Activated CD4-positive, alpha-beta T cell treated with anti-CD3 and anti-CD28 coated beads, Interleukin-2, amount 10 ng/mL, durations not matched to agents 24 days and 14 days (primary cell): ENCODE measurements at regions not wholly inside any gene's neighbourhood (a gene's known extent, or its start where the extent isn't known, plus 50 kb on each side); places are given as distances from the start of the nearest gene placed in this dataset.

ENCODE experiments used
- DNase-seq: peaks from one replicate; pipeline ENCODE4 v3.0.0; 2022
- H3K27ac Mint-ChIP-seq: one replicate; pipeline ENCODE4 v1.8.0; 2022; ENCODE audit warnings: mild to moderate bottlenecking, mixed read lengths
- H3K27me3 Mint-ChIP-seq: one replicate; pipeline ENCODE4 v1.8.0; 2022; ENCODE audit warnings: mixed read lengths
- H3K36me3 Mint-ChIP-seq: one replicate; pipeline ENCODE4 v1.8.0; 2022; ENCODE audit warnings: low read depth, mild to moderate bottlenecking, mixed read lengths
- H3K4me1 Mint-ChIP-seq: one replicate; pipeline ENCODE4 v1.8.0; 2021; ENCODE audit warnings: mixed read lengths
- H3K4me3 Mint-ChIP-seq: one replicate; pipeline ENCODE4 v1.8.0; 2022; ENCODE audit warnings: mild to moderate bottlenecking, moderate library complexity, mixed read lengths
- H3K9me3 Mint-ChIP-seq: one replicate; pipeline ENCODE4 v1.8.0; 2021; ENCODE audit warnings: mixed read lengths
- intact Hi-C: fragments of 100-400 bp; cut with micrococcal nuclease; formaldehyde crosslinking; loops from one replicate; pipeline ENCODE4 v1.15.1; 2023

DNA sequence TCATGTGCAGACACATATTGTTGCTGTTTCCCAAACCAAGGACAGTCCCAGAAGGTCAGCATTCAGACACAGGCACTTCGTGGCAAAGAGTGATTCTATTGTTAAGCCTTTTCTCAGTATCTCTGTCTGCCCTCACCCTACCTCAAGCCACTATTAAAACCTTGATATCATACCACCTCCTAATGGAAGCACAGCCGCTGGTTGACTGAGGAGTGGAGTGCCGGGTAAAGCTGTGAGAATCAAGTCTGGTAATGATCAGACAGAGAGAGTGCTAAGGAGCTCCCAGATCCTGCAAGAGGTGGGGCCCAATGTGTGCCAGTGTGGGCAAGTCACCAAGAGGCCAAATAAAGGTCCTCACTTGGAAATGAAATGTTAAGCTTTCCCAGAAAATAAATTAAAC, 819.5 kb downstream of the BCL11A start:
- Mint-ChIP-seq H3K9me3 (no peaks in the 10 kb centered on the region), H3K4me3 (no peak overlapping the region), H3K27me3 (no peaks in the 10 kb centered on the region), H3K27ac (no peak overlapping the region), H3K36me3 (no peaks in the 10 kb centered on the region), H3K4me1 (no peaks in the 10 kb centered on the region)
- DNase-seq, result no peak
- intact Hi-C loops, result no loop called here

DNA sequence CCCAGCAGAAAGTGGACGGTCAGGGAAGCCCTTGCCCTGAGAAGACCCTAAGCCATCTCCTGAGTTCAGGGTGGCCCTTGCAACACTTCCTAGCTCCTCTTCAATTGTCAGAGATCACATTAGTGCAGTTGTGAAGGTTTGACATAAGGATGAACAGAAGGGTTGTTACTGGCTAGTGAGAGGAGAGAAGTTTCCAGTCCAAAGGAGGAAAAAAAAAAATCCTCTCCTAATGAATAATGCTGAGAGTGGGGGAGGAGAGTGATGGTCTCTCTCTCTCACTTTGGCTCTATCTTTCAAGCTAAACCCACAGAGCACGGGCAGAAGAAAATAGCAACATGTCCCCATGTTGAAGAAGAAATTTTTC, 819.9 kb downstream of the BCL11A start:
- H3K27ac Mint-ChIP-seq, result no peak overlapping the region
- H3K4me1 Mint-ChIP-seq, result no peaks in the 10 kb centered on the region
- no peaks in the 10 kb centered on the region for H3K9me3 Mint-ChIP-seq
- no peak overlapping the region for H3K4me3 Mint-ChIP-seq
- H3K36me3 Mint-ChIP-seq, result no peaks in the 10 kb centered on the region
- no peaks in the 10 kb centered on the region for H3K27me3 Mint-ChIP-seq
- intact Hi-C loops, result no loop called here
- DNase-seq, result no peak

DNA sequence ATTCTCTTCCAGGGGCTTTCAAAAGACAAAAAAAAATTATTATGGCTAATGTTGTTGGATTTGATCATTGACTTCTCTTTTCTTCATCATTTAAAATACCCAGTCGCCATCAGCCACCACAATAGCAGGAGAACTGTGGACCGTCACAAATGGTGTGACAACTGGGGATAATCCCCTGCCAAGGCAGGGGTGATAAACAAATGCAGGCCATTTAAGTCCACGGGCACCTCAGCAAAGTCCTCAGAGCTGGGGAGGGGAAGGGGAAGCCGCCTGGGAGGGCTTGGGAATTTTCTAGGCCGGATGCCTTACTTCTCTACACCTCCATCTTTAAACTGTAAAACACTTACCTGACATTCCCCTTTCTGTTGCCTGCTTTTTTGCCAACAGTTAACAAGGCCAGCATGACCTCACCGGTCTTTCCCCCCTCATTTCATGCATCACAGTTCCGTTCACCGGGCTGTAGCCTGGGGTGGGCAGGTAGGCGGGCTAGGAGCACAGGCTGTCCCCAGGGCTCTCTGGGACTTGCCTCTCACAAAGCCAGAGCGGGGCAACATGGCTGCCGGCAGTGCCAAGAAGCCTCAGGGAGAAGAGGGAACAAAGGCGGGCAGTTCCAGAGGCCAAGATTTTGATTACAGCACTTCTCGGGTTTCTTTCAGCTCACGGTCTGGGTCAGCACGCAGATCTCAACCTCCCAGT, 820.4 kb downstream of the BCL11A start:
- intact Hi-C loops, result no loop called here
- Mint-ChIP-seq H3K36me3 (no peaks in the 10 kb centered on the region), H3K4me1 (no peaks in the 10 kb centered on the region), H3K4me3 (no peak overlapping the region), H3K27ac (no peak overlapping the region), H3K9me3 (no peaks in the 10 kb centered on the region), H3K27me3 (no peaks in the 10 kb centered on the region)
- DNase-seq, result no peak

DNA sequence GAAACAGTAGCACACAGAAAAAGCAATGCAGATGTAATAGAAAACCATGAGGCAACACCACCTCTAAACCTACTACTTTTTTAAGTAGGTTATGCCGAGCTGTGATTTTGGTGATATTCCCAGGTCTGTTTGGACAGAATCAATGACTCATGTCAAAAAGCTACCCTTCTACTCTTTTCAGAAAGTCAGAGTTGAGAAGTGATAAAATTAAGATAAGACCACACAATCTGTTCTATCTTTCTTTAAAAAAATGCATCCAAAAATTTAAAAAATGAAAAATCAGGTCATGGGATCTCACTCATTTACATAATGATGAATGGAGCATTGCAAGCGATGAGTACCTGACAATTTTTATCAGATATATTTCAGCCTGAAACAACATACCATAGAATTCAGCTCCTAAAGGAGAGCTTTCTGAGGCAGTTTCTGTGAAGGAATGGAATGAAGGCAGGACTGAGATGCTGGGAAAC, 826.3 kb downstream of the BCL11A start:
- Mint-ChIP-seq H3K27ac (no peak overlapping the region), H3K27me3 (no peaks in the 10 kb centered on the region), H3K36me3 (no peaks in the 10 kb centered on the region), H3K4me1 (no peaks in the 10 kb centered on the region), H3K4me3 (no peak overlapping the region), H3K9me3 (no peaks in the 10 kb centered on the region)
- DNase-seq, result no peak
- intact Hi-C loops, result no loop called here

DNA sequence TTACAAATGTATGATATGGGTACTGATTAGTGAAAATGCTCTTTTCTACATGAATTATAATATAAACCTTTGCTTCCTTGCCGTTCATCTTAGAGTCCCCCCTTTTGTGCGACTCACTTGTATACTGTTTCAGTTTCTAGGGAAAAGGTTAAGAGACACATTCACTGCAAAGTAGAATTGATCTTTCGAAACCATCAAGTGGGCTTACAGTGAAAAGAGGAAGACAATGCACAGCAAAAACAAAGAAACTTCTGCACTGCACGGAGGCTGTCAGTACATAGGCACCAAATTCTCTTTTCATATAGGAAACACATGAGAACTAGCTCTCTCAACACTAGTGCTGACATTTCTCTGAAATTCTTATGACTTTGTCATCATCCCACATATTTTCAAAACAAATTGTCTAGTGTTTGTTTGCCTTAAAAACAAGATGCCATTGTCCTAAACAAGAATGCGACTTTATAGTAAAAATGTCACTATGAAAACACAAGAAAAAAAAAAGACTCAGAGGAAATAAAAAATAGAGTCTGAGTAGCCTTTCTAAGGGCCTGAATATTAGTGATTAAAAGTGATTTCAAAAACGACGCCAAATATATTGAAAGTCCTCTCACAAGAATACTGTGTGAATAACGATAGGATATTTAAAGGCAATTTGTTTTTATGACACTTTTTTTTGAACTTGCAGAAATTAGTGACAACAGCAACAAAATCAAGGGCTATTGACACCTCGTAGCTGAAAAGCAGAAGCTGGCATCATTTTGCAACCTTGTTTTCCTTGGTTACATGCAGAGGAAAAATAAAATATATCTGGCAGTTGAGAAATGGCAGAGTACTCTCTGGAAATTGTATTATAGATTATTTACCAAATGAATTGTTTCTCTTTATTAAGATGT, 827.0 kb downstream of the BCL11A start:
- H3K36me3 Mint-ChIP-seq, result no peaks in the 10 kb centered on the region
- no peak overlapping the region for H3K27ac Mint-ChIP-seq
- H3K4me3 Mint-ChIP-seq, result no peak overlapping the region
- no peaks in the 10 kb centered on the region for H3K9me3 Mint-ChIP-seq
- H3K4me1 Mint-ChIP-seq, result no peaks in the 10 kb centered on the region
- H3K27me3 Mint-ChIP-seq, result no peaks in the 10 kb centered on the region
- intact Hi-C loops, result no loop called here
- no peak for DNase-seq

DNA sequence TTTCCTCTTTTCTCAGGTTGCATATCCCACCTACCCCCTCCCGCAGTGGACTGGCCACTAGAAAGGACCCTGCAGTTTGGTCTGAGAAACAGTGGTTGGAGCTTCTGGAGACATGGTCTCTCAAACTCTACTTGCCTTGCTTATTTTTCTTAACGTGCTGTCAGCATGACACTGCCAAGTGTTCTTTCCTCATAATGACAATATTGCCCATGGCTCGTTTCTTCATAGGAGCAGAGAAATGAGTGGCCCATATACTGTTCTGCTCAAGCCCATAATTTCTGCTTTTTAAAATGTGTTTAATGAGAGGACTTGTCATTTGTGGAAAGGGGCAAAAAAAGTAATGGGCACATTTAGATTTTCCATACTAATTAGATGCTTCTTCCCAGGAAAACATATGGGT, 828.7 kb downstream of the BCL11A start:
- H3K4me1 Mint-ChIP-seq, result no peaks in the 10 kb centered on the region
- no peaks in the 10 kb centered on the region for H3K27me3 Mint-ChIP-seq
- H3K36me3 Mint-ChIP-seq, result no peaks in the 10 kb centered on the region
- intact Hi-C loops, result no loop called here
- H3K9me3 Mint-ChIP-seq, result no peaks in the 10 kb centered on the region
- H3K27ac Mint-ChIP-seq, result no peak overlapping the region
- H3K4me3 Mint-ChIP-seq, result no peak overlapping the region
- no peak for DNase-seq

DNA sequence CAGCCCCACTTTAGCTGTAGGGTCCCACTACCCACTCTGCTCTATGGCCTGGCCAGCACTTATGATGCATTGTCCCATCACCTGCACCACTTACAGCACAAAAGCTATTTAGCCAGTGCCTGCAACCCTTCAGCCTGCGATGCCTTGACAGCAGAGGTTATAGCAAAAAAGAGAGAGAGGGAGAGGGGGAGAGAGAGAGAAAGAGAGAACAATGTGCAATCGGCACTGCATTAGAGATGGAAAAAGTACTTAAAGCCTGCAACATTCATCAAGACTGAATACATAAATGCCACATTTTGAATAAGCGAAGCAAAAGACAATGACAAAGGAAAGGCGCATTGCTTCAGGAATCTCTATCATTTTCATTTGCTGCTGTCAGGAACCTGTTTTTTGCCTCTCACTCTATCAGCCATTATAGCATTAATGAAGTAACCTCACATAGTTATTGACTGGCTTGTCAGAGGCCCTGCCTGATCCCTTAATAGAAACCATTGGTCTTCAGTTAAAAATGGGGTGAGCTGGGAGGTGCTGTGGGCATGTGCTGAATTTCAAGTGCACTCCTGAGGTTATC, 833.1 kb downstream of the BCL11A start:
- no peaks in the 10 kb centered on the region for H3K9me3 Mint-ChIP-seq

DNA sequence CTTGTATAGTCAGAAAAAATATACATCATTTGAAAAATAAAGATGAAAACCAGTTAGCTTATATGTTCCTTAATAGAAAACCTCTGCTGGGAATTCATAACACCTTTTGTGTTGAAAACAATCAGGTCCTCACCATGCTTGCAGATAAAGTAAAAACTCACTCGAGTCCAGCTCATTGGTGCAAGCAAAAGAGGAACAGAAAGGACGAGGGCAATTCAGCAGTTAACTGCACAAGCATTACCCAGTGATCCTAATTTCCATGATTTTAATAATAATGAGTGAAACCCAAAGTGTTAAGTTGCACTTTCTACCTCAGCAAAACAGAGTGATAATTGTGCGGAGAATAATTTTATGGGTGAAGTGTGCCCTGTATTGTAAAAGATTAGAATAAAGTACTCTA, 839.9 kb downstream of the BCL11A start:
- no peaks in the 10 kb centered on the region for H3K9me3 Mint-ChIP-seq
- intact Hi-C loops, result no loop called here
- no peaks in the 10 kb centered on the region for H3K4me1 Mint-ChIP-seq
- DNase-seq, result no peak
- no peaks in the 10 kb centered on the region for H3K27me3 Mint-ChIP-seq
- H3K27ac Mint-ChIP-seq, result no peak overlapping the region
- no peaks in the 10 kb centered on the region for H3K36me3 Mint-ChIP-seq
- H3K4me3 Mint-ChIP-seq, result no peak overlapping the region

More for the DNA sequence above, 833.1 kb downstream of the BCL11A start:
- no peaks in the 10 kb centered on the region for H3K27me3 Mint-ChIP-seq
- H3K4me3 Mint-ChIP-seq, result no peak overlapping the region
- H3K36me3 Mint-ChIP-seq, result no peaks in the 10 kb centered on the region
- no peak for DNase-seq
- H3K27ac Mint-ChIP-seq, result no peak overlapping the region
- H3K4me1 Mint-ChIP-seq, result no peaks in the 10 kb centered on the region
- intact Hi-C loops, result no loop called here

DNA sequence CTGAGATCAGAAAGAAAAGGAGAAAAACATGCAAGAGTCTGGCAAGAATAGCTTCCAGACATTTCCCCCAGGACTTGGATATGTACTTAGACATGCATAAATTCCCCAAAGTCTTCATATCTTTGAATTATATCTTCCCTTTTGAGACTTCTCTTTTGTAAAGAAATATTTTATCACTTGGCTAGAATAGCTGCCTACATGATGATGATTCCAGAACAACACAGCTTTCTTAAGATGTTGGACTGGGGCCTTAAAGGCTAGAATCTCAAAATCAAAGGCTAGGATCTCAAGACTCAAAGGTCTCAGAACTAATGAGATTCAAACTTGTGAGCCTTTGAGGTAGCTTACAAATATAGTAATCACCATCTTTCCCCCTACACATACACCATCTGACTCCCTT, 842.3 kb downstream of the BCL11A start:
- Mint-ChIP-seq H3K27me3 (no peaks in the 10 kb centered on the region), H3K4me3 (no peak overlapping the region), H3K9me3 (no peaks in the 10 kb centered on the region), H3K4me1 (no peaks in the 10 kb centered on the region), H3K36me3 (no peaks in the 10 kb centered on the region), H3K27ac (no peak overlapping the region)
- intact Hi-C loops, result no loop called here
- DNase-seq, result no peak

DNA sequence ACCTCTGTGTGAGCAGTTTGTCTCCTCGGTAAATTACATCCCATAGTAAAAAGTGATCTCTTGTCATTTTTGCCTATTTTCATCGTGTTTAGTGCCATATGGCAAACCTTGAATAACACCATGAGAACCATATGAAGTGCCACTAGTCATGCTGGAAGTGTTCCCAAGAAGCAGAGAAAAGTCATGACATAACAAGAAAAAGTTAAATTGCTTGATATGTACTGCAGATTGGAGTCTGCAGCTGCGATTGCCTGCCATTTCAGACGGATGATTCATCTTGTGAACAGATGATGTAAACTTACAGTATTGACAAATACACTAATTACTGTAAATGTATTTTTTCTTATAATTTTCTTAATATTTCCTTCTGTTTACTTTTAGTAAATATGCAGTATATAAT, 846.7 kb downstream of the BCL11A start:
- H3K36me3 Mint-ChIP-seq, result no peaks in the 10 kb centered on the region
- H3K4me3 Mint-ChIP-seq, result no peak overlapping the region
- no peaks in the 10 kb centered on the region for H3K27me3 Mint-ChIP-seq
- no peak overlapping the region for H3K27ac Mint-ChIP-seq
- no peaks in the 10 kb centered on the region for H3K4me1 Mint-ChIP-seq
- no peaks in the 10 kb centered on the region for H3K9me3 Mint-ChIP-seq
- intact Hi-C loops, result no loop called here
- DNase-seq, result no peak

DNA sequence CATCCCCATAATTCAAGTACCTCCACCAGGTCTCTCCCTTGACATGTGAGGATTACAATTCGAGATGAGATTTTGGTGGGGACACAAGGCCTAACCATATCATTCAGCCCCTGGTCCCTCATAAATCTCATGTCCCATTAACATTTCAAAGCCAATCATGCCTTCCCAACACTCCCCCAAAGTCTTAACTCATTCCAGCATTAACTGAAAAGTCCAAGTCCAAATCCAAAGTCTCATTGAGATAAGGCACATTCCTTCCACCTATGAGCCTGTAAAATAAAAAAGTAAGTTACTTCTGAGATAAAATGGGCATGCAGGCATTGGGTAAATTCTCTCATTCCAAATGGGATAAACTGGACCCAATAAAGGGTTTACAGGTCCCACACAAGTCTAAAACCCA, 849.7 kb downstream of the BCL11A start:
- no peak overlapping the region for H3K4me3 Mint-ChIP-seq
- no peaks in the 10 kb centered on the region for H3K27me3 Mint-ChIP-seq
- intact Hi-C loops, result no loop called here
- no peaks in the 10 kb centered on the region for H3K4me1 Mint-ChIP-seq
- H3K36me3 Mint-ChIP-seq, result no peaks in the 10 kb centered on the region
- H3K9me3 Mint-ChIP-seq, result no peaks in the 10 kb centered on the region
- DNase-seq, result no peak
- no peak overlapping the region for H3K27ac Mint-ChIP-seq

DNA sequence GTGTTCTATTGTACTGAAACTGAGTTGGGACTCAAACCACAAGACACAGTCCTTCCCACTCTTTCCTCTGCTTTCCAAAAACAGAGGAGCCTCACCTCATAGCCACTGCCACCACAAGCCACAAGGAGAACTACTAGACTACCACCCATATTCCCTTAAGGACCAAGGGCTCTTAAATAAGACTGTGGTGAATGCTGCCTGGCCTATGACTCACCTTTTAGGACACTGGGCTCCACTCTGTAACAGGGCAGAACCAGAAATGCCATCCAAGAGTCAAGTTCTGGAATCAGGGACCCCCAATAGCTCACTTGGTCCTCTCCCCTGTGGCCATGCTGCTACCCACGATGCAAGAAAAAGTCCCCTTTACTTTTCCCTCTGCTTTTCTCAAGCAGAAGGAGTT, 851.4 kb downstream of the BCL11A start:
- Mint-ChIP-seq H3K4me1 (no peaks in the 10 kb centered on the region), H3K36me3 (no peaks in the 10 kb centered on the region), H3K9me3 (no peaks in the 10 kb centered on the region), H3K27me3 (no peaks in the 10 kb centered on the region), H3K4me3 (no peak overlapping the region), H3K27ac (no peak overlapping the region)
- intact Hi-C loops, result no loop called here
- no peak for DNase-seq

DNA sequence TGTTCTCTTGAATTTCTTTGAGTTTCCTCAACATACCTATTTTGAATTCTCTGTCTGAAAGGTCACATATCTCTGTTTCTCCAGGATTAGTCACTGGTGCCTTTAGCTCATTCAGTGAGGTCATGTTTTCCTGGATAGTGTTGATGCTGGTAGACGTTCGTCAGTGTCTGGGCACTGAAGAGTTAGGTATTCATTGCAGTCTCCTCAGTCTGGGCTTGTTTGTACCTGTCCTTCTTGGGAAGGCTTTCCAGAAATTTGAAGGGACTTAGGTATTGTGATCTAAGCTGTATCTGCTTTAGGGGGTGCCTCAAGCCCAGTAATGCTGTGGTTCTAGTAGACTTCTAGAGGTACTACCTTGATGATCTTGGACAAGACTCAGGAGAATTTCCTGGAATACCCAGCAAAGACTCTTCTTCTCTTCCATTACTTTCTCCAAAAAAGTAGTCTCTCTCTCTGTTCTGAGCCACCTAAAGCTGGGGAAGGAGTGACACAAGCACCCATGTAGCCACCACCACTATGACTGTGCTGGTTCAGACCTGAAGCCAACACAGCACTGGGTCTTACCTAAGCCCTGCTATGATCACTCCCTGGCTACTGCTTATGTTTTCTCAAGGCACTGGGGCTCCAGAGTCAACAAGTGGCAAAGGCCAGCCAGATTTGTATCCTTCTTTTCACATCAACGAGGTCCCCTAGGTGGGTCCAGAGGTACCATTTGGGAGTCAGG, 852.0 kb downstream of the BCL11A start:
- intact Hi-C loops, result no loop called here
- Mint-ChIP-seq H3K4me1 (no peaks in the 10 kb centered on the region), H3K9me3 (no peaks in the 10 kb centered on the region), H3K36me3 (no peaks in the 10 kb centered on the region), H3K4me3 (no peak overlapping the region), H3K27ac (no peak overlapping the region), H3K27me3 (no peaks in the 10 kb centered on the region)
- DNase-seq, result no peak

DNA sequence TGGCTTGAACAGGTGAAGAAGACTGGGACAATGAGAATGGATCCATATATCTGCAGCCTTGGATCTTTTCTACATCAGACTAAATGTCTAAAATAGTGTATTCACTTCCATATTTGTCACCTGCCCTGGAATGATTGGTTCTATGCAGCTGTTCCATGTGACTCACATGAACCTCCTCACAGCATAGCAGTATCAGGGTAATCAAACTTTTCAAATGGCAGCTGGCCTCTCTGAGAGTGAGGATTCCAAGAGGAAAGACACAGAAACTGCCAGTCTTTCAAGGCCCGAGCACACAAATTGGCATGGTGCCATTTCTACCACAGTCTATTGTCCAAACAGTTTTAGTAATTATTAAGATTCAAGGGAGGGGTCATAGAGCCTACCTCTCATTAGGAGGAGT, 859.3 kb downstream of the BCL11A start:
- DNase-seq, result no peak
- H3K4me1 Mint-ChIP-seq, result no peaks in the 10 kb centered on the region
- no peak overlapping the region for H3K27ac Mint-ChIP-seq
- no peaks in the 10 kb centered on the region for H3K36me3 Mint-ChIP-seq
- intact Hi-C loops, result no loop called here
- H3K4me3 Mint-ChIP-seq, result no peak overlapping the region
- H3K9me3 Mint-ChIP-seq, result no peaks in the 10 kb centered on the region
- H3K27me3 Mint-ChIP-seq, result no peaks in the 10 kb centered on the region
